Hepatocyte (in vitro differentiated cells): ENCODE measurements at regions not wholly inside any gene's neighbourhood (a gene's known extent, or its start where the extent isn't known, plus 50 kb on each side); places are given as distances from the start of the nearest gene placed in this dataset.

Experiments used
- EZH2 ChIP-seq: fragments of 200-600 bp; sonication (generic); IDR thresholded peaks from 2 replicates; pipeline ENCODE4 v1.6.1; 2016; ENCODE audit warnings: antibody characterized with exemption, mild to moderate bottlenecking, borderline replicate concordance
- EZH2phosphoT487 ChIP-seq: fragments of 200-600 bp; sonication (generic); IDR thresholded peaks from one replicate; pipeline ENCODE4 v1.6.1; 2018; ENCODE audit warnings: antibody characterized with exemption, mild to moderate bottlenecking, low read depth, moderate library complexity; ENCODE audit not compliant: unreplicated experiment, severe bottlenecking
- TF ChIP-seq, protein P1 (sequence below): fragments of 200-600 bp; sonication (generic); IDR thresholded peaks from 2 replicates; pipeline ENCODE4 v1.5.1; 2016; ENCODE audit warnings: antibody characterized with exemption, mild to moderate bottlenecking; ENCODE audit not compliant: poor library complexity

DNA sequence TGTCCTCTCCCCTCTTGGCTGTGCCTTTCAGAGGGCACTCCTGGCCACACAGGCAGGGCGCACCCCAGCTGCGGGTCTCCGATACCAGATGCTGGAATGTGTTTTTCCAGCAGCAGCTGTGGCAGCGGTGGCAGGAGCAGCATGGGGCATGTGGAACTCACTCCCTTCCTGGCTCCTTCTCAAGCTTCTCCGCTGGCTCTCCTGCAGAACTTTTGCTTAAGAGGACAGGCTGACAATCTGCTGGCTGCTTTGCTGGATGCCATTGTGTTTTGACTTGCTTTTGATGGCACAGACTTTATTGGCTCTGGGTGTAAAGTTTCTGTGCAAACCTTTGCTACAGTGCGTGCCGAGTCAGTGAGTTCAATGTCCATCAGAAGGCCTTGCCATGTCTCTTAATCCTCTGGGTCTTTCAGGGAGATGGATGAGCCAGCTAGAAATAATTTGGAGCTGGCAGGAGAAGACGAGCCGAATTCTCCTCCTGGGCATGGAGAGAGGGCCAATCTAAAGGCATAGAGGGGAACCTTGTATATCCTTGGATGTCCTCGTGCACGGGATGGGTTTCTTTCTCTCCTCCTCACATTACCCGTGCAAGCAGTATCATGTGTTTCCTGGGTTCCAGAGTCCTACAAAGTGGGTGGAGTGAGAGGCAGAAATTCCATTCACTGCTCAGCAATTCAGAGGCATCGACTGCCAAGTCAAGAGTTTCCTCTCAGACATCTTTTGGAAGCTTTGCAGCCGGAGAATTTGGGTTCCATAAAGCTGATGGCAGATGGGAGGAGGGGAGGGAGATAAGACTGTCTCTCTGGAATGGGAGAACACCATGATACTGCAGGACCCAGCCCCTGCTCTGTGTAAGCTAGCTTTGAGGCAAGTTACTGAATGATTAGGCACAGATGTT, 231.2 kb downstream of the FGF9 start:
- TF ChIP-seq, protein P1, sequence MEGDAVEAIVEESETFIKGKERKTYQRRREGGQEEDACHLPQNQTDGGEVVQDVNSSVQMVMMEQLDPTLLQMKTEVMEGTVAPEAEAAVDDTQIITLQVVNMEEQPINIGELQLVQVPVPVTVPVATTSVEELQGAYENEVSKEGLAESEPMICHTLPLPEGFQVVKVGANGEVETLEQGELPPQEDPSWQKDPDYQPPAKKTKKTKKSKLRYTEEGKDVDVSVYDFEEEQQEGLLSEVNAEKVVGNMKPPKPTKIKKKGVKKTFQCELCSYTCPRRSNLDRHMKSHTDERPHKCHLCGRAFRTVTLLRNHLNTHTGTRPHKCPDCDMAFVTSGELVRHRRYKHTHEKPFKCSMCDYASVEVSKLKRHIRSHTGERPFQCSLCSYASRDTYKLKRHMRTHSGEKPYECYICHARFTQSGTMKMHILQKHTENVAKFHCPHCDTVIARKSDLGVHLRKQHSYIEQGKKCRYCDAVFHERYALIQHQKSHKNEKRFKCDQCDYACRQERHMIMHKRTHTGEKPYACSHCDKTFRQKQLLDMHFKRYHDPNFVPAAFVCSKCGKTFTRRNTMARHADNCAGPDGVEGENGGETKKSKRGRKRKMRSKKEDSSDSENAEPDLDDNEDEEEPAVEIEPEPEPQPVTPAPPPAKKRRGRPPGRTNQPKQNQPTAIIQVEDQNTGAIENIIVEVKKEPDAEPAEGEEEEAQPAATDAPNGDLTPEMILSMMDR: no peak
- TF ChIP-seq EZH2phosphoT487 (no peak), EZH2 (no peak)
